ENCODE measurements at regions not wholly inside any gene's neighbourhood (a gene's known extent, or its start where the extent isn't known, plus 50 kb on each side); places are given as distances from the start of the nearest gene placed in this dataset.

DNA sequence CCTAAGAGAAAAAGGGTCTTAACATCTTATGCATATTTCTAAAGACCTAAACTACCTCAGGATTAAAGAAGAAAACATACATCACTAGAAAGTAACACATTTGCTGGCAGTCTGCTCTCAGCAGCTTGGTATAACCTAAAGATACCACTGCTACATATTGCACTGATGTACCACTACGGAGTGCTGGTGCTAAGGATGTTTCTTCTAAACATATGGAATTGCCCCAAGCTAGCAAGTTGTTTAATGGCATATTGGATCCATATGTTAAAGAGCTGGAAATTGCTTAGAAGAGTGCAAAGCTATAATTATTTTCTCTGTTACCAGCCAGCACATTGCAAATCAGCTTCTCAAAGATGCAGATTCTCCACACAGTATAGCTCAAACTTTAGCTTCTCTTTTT is 436.5 kb upstream of the GALNTL6 start:
- TF ChIP-seq, protein P1, sequence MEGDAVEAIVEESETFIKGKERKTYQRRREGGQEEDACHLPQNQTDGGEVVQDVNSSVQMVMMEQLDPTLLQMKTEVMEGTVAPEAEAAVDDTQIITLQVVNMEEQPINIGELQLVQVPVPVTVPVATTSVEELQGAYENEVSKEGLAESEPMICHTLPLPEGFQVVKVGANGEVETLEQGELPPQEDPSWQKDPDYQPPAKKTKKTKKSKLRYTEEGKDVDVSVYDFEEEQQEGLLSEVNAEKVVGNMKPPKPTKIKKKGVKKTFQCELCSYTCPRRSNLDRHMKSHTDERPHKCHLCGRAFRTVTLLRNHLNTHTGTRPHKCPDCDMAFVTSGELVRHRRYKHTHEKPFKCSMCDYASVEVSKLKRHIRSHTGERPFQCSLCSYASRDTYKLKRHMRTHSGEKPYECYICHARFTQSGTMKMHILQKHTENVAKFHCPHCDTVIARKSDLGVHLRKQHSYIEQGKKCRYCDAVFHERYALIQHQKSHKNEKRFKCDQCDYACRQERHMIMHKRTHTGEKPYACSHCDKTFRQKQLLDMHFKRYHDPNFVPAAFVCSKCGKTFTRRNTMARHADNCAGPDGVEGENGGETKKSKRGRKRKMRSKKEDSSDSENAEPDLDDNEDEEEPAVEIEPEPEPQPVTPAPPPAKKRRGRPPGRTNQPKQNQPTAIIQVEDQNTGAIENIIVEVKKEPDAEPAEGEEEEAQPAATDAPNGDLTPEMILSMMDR (IDR thresholded peaks at IDR 0.05): no peak
- no peak for TF ChIP-seq POLR2A (IDR thresholded peaks at IDR 0.05)

Measured in esophagus squamous epithelium (tissue), 4 donors.